ENCODE measurements at regions not wholly inside any gene's neighbourhood (a gene's known extent, or its start where the extent isn't known, plus 50 kb on each side); places are given as distances from the start of the nearest gene placed in this dataset.
"Not testable (repeated sequence)": the region's sequence is repeated elsewhere in the genome, so short reads cannot be mapped to it uniquely, and the experiment has no call there.

GRCh38 chr4:187679450-187679849, 316.1 kb upstream of the ZFP42 start:
- H3K4me3 ChIP-seq (ENCODE audit: low read length in 2 of 2): no peak overlapping the region
- ATAC-seq (ENCODE audit: low FRiP score): no peak
- no peaks in the 10 kb centered on the region for H3K27me3 ChIP-seq (ENCODE audit: control insufficient read depth in 1 of 2, insufficient read depth in 2 of 2, low read length in 1 of 2)
- intact Hi-C loops (cut with DNase I): no loop called here
- H3K27ac ChIP-seq (ENCODE audit: low read depth in 1 of 2, low read length in 2 of 2): no peak overlapping the region
- DNase-seq: no peak
- WGBS, 2 donors: 81 to 89% methylated on average over 2 of the region's 2 CpGs
- H3K9me3 ChIP-seq (ENCODE audit: control insufficient read depth, low read length): no peaks in the 10 kb centered on the region
- H3K4me1 ChIP-seq (ENCODE audit: control insufficient read depth in 1 of 2, insufficient read depth in 2 of 2, low read length in 2 of 2): peaks cover 0 to 2% of the 10 kb centered on the region in 2 donors
- no peaks in the 10 kb centered on the region for H3K36me3 ChIP-seq (ENCODE audit: control insufficient read depth in 1 of 2, insufficient read depth in 2 of 2, low read length in 1 of 2)

- ATAC-seq (ENCODE audit: low FRiP score) (no peak), DNase-seq (no peak)
- H3K9me3 ChIP-seq (ENCODE audit: control insufficient read depth, low read length): no peaks in the 10 kb centered on the region
- no peak overlapping the region for H3K27ac ChIP-seq (ENCODE audit: low read depth in 1 of 2, low read length in 2 of 2)
- intact Hi-C loops (cut with DNase I): no loop called here
- H3K36me3 ChIP-seq (ENCODE audit: control insufficient read depth in 1 of 2, insufficient read depth in 2 of 2, low read length in 1 of 2): no peaks in the 10 kb centered on the region
- no peaks in the 10 kb centered on the region for H3K27me3 ChIP-seq (ENCODE audit: control insufficient read depth in 1 of 2, insufficient read depth in 2 of 2, low read length in 1 of 2)
- no peaks in the 10 kb centered on the region for H3K4me1 ChIP-seq (ENCODE audit: control insufficient read depth in 1 of 2, insufficient read depth in 2 of 2, low read length in 2 of 2)
- 89 to 90% methylated on average over 6 of the region's 6 CpGs for WGBS, 2 donors
- no peak overlapping the region for H3K4me3 ChIP-seq (ENCODE audit: low read length in 2 of 2)
Observed at GRCh38 chr4:187685247-187685646, 310.3 kb upstream of the ZFP42 start.

- H3K4me1 ChIP-seq (ENCODE audit: control insufficient read depth in 1 of 2, insufficient read depth in 2 of 2, low read length in 2 of 2): no peaks in the 10 kb centered on the region
- no peaks in the 10 kb centered on the region for H3K36me3 ChIP-seq (ENCODE audit: control insufficient read depth in 1 of 2, insufficient read depth in 2 of 2, low read length in 1 of 2)
- ATAC-seq (ENCODE audit: low FRiP score): no peak
- intact Hi-C loops (cut with DNase I): no loop called here
- no peak overlapping the region for H3K4me3 ChIP-seq (ENCODE audit: low read length in 2 of 2)
- H3K27me3 ChIP-seq (ENCODE audit: control insufficient read depth in 1 of 2, insufficient read depth in 2 of 2, low read length in 1 of 2): no peaks in the 10 kb centered on the region
- no peaks in the 10 kb centered on the region for H3K9me3 ChIP-seq (ENCODE audit: control insufficient read depth, low read length)
- 43 to 55% methylated on average over 4 of the region's 4 CpGs for WGBS, 2 donors
- DNase-seq: no peak
- no peak overlapping the region for H3K27ac ChIP-seq (ENCODE audit: low read depth in 1 of 2, low read length in 2 of 2)
Observed at GRCh38 chr4:187687697-187688096, 307.9 kb upstream of the ZFP42 start.

- no peaks in the 10 kb centered on the region for H3K36me3 ChIP-seq (ENCODE audit: control insufficient read depth in 1 of 2, insufficient read depth in 2 of 2, low read length in 1 of 2)
- no peaks in the 10 kb centered on the region for H3K4me1 ChIP-seq (ENCODE audit: control insufficient read depth in 1 of 2, insufficient read depth in 2 of 2, low read length in 2 of 2)
- ATAC-seq (ENCODE audit: low FRiP score): no peak
- no peak overlapping the region for H3K4me3 ChIP-seq (ENCODE audit: low read length in 2 of 2)
- no peaks in the 10 kb centered on the region for H3K9me3 ChIP-seq (ENCODE audit: control insufficient read depth, low read length)
- H3K27me3 ChIP-seq (ENCODE audit: control insufficient read depth in 1 of 2, insufficient read depth in 2 of 2, low read length in 1 of 2): no peaks in the 10 kb centered on the region
- intact Hi-C loops (cut with DNase I): no loop called here
- no peak for DNase-seq
- 69 to 76% methylated on average over 6 of the region's 6 CpGs for whole genome bisulfite sequencing, 2 donors
- no peak overlapping the region for H3K27ac ChIP-seq (ENCODE audit: low read depth in 1 of 2, low read length in 2 of 2)
Observed at GRCh38 chr4:187692626-187693025, 302.9 kb upstream of the ZFP42 start.

- H3K36me3 ChIP-seq (ENCODE audit: control insufficient read depth in 1 of 2, insufficient read depth in 2 of 2, low read length in 1 of 2); H3K9me3 ChIP-seq (ENCODE audit: control insufficient read depth, low read length); H3K4me1 ChIP-seq (ENCODE audit: control insufficient read depth in 1 of 2, insufficient read depth in 2 of 2, low read length in 2 of 2); ATAC-seq (ENCODE audit: low FRiP score); H3K4me3 ChIP-seq (ENCODE audit: low read length in 2 of 2); H3K27me3 ChIP-seq (ENCODE audit: control insufficient read depth in 1 of 2, insufficient read depth in 2 of 2, low read length in 1 of 2); H3K27ac ChIP-seq (ENCODE audit: low read depth in 1 of 2, low read length in 2 of 2); DNase-seq; intact Hi-C loops (cut with DNase I): not testable (repeated sequence)
- WGBS, 2 donors: 95 to 98% methylated on average over 3 of the region's 3 CpGs
Observed at GRCh38 chr4:187695531-187695930, 300.0 kb upstream of the ZFP42 start.

- no peak overlapping the region for H3K4me3 ChIP-seq (ENCODE audit: low read length in 2 of 2)
- DNase-seq: no peak
- H3K27me3 ChIP-seq (ENCODE audit: control insufficient read depth in 1 of 2, insufficient read depth in 2 of 2, low read length in 1 of 2): no peaks in the 10 kb centered on the region
- 65 to 72% methylated on average over 3 of the region's 3 CpGs for WGBS, 2 donors
- H3K27ac ChIP-seq (ENCODE audit: low read depth in 1 of 2, low read length in 2 of 2): no peak overlapping the region
- H3K9me3 ChIP-seq (ENCODE audit: control insufficient read depth, low read length): peaks cover 2% of the 10 kb centered on the region
- no peaks in the 10 kb centered on the region for H3K4me1 ChIP-seq (ENCODE audit: control insufficient read depth in 1 of 2, insufficient read depth in 2 of 2, low read length in 2 of 2)
- intact Hi-C loops (cut with DNase I): no loop called here
- no peaks in the 10 kb centered on the region for H3K36me3 ChIP-seq (ENCODE audit: control insufficient read depth in 1 of 2, insufficient read depth in 2 of 2, low read length in 1 of 2)
- ATAC-seq (ENCODE audit: low FRiP score): no peak
Observed at GRCh38 chr4:187711586-187711985, 284.0 kb upstream of the ZFP42 start.

GRCh38 chr4:187714957-187715356, 280.6 kb upstream of the ZFP42 start:
- no peaks in the 10 kb centered on the region for H3K9me3 ChIP-seq (ENCODE audit: control insufficient read depth, low read length)
- no peaks in the 10 kb centered on the region for H3K36me3 ChIP-seq (ENCODE audit: control insufficient read depth in 1 of 2, insufficient read depth in 2 of 2, low read length in 1 of 2)
- ATAC-seq (ENCODE audit: low FRiP score): no peak
- H3K27me3 ChIP-seq (ENCODE audit: control insufficient read depth in 1 of 2, insufficient read depth in 2 of 2, low read length in 1 of 2): no peaks in the 10 kb centered on the region
- 97% methylated on average over 5 of the region's 5 CpGs for WGBS, 2 donors
- intact Hi-C loops (cut with DNase I): no loop called here
- no peak overlapping the region for H3K27ac ChIP-seq (ENCODE audit: low read depth in 1 of 2, low read length in 2 of 2)
- no peak overlapping the region for H3K4me3 ChIP-seq (ENCODE audit: low read length in 2 of 2)
- DNase-seq: no peak
- H3K4me1 ChIP-seq (ENCODE audit: control insufficient read depth in 1 of 2, insufficient read depth in 2 of 2, low read length in 2 of 2): no peaks in the 10 kb centered on the region

GRCh38 chr4:187715466-187715865, 280.1 kb upstream of the ZFP42 start:
- ATAC-seq (ENCODE audit: low FRiP score): no peak
- Histone ChIP-seq H3K27me3 (ENCODE audit: control insufficient read depth in 1 of 2, insufficient read depth in 2 of 2, low read length in 1 of 2) (no peaks in the 10 kb centered on the region), H3K9me3 (ENCODE audit: control insufficient read depth, low read length) (no peaks in the 10 kb centered on the region), H3K27ac (ENCODE audit: low read depth in 1 of 2, low read length in 2 of 2) (no peak overlapping the region), H3K4me3 (ENCODE audit: low read length in 2 of 2) (no peak overlapping the region), H3K4me1 (ENCODE audit: control insufficient read depth in 1 of 2, insufficient read depth in 2 of 2, low read length in 2 of 2) (no peaks in the 10 kb centered on the region), H3K36me3 (ENCODE audit: control insufficient read depth in 1 of 2, insufficient read depth in 2 of 2, low read length in 1 of 2) (no peaks in the 10 kb centered on the region)
- intact Hi-C loops (cut with DNase I): no loop called here
- no peak for DNase-seq

- H3K9me3 ChIP-seq (ENCODE audit: control insufficient read depth, low read length): no peaks in the 10 kb centered on the region
- H3K27ac ChIP-seq (ENCODE audit: low read depth in 1 of 2, low read length in 2 of 2): no peak overlapping the region
- intact Hi-C loops (cut with DNase I): no loop called here
- ATAC-seq (ENCODE audit: low FRiP score) (no peak), DNase-seq (no peak)
- WGBS, 2 donors: 43 to 48% methylated on average over 5 of the region's 5 CpGs
- no peak overlapping the region for H3K4me3 ChIP-seq (ENCODE audit: low read length in 2 of 2)
- H3K36me3 ChIP-seq (ENCODE audit: control insufficient read depth in 1 of 2, insufficient read depth in 2 of 2, low read length in 1 of 2): no peaks in the 10 kb centered on the region
- H3K4me1 ChIP-seq (ENCODE audit: control insufficient read depth in 1 of 2, insufficient read depth in 2 of 2, low read length in 2 of 2): no peaks in the 10 kb centered on the region
- no peaks in the 10 kb centered on the region for H3K27me3 ChIP-seq (ENCODE audit: control insufficient read depth in 1 of 2, insufficient read depth in 2 of 2, low read length in 1 of 2)
Observed at GRCh38 chr4:187724456-187724855, 271.1 kb upstream of the ZFP42 start.

All from aorta (tissue), 5 donors.